ENCODE measurements at regions not wholly inside any gene's neighbourhood (a gene's known extent, or its start where the extent isn't known, plus 50 kb on each side); places are given as distances from the start of the nearest gene placed in this dataset.

DNA sequence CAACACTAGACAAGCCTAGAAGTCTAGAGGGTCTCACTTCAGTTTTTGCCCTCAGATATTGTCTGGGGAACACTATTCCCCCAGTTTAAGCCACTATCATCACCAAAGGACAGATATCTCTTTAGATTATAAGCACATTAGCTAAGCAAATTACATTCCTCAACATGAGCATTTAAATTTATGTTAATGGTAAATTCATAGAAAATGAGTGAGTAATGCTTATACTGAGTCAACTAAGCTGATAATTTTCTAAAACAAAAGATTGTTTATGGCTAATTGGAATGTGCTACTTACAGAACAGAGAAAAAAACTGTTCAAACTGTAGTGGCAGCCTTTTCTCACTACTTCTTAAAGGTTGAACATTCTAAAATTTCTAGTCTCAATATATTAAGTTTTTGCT lies 290.2 kb downstream of the SLITRK1 start:
- DNase-seq, result no peak
- no peaks in the 10 kb centered on the region for H3K9me3 ChIP-seq (replicated peaks)
- no peak overlapping the region for H3K4me3 ChIP-seq
- no peaks in the 10 kb centered on the region for H3K36me3 ChIP-seq
- no peaks in the 10 kb centered on the region for H3K27me3 ChIP-seq
- H3K27ac ChIP-seq, result no peak overlapping the region
- H3K4me1 ChIP-seq, result no peaks in the 10 kb centered on the region

DNA sequence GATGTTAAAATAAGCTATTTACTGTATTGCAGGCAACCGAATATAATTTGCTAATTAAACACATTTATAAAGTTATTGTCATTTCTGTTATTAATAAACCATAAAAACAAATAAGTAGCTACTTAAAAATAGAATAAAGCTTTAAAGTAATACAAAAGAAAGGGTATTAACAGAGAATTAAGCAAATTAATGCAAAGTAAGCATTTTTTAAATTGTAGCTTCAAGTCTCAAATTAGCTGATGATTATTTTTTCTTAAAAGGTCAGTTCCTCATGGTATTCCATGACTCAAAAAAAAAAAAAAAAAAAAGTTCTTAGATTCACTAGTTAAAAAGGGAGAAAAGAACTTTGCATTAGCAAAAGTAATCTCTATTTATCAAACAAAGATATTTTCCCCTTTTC lies 292.5 kb downstream of the SLITRK1 start:
- DNase-seq, result no peak
- no peaks in the 10 kb centered on the region for H3K27me3 ChIP-seq
- H3K9me3 ChIP-seq (replicated peaks), result no peaks in the 10 kb centered on the region
- no peak overlapping the region for H3K4me3 ChIP-seq
- H3K27ac ChIP-seq, result no peak overlapping the region
- H3K36me3 ChIP-seq, result no peaks in the 10 kb centered on the region
- H3K4me1 ChIP-seq, result no peaks in the 10 kb centered on the region

DNA sequence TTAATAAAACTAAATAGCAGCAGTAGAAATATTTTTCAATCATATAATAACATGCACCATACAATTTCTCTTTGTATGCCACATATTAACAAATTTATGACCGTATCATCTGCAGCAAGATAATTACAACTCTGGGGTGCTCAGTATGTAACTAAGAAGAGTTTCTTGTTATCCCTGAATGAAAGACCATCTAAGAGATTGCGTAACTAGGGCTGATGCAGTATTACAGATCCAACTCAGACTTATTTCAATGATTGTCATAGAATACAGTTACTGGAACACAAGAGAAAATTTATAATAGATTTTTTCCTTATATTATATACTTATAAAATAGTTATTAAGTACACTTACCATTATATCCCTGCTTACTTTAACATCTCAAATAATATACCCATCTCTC lies 305.1 kb downstream of the SLITRK1 start:
- Histone ChIP-seq H3K36me3 (no peaks in the 10 kb centered on the region), H3K4me3 (no peak overlapping the region), H3K9me3 (replicated peaks) (no peaks in the 10 kb centered on the region), H3K27me3 (no peaks in the 10 kb centered on the region), H3K27ac (no peak overlapping the region), H3K4me1 (no peaks in the 10 kb centered on the region)
- no peak for DNase-seq

GRCh38 chr13:83568019-83568418 lies 314.3 kb downstream of the SLITRK1 start:
- Histone ChIP-seq H3K27ac (no peak overlapping the region), H3K27me3 (no peaks in the 10 kb centered on the region), H3K4me1 (no peaks in the 10 kb centered on the region), H3K9me3 (replicated peaks) (no peaks in the 10 kb centered on the region), H3K4me3 (no peak overlapping the region), H3K36me3 (no peaks in the 10 kb centered on the region)
- no peak for DNase-seq

DNA sequence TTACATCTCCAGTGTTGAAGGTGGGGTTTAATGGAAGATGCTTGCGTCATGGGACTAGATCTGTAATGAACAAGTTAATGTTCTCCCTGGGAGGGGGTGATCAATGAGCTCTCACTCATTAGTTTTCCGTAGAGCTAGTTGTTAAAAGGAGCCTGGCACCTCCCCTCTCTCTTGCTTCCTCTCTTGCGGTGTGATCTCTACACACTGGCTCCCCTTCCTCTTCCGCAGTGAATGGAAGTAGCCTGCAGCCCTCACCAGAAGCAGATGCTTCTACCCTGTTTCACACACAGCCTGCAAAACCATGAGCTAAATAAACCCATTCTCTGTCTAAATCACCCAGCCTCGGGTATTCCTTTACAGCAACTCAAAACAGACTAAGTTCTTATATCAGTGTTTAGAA lies 318.8 kb downstream of the SLITRK1 start:
- Histone ChIP-seq H3K36me3 (no peaks in the 10 kb centered on the region), H3K27ac (no peak overlapping the region), H3K9me3 (replicated peaks) (no peaks in the 10 kb centered on the region), H3K4me3 (no peak overlapping the region), H3K27me3 (no peaks in the 10 kb centered on the region), H3K4me1 (no peaks in the 10 kb centered on the region)
- DNase-seq, result no peak

- DNase-seq, result no peak
- no peaks in the 10 kb centered on the region for H3K27me3 ChIP-seq
Measured at GRCh38 chr13:83557845-83558244, 324.4 kb downstream of the SLITRK1 start.

DNA sequence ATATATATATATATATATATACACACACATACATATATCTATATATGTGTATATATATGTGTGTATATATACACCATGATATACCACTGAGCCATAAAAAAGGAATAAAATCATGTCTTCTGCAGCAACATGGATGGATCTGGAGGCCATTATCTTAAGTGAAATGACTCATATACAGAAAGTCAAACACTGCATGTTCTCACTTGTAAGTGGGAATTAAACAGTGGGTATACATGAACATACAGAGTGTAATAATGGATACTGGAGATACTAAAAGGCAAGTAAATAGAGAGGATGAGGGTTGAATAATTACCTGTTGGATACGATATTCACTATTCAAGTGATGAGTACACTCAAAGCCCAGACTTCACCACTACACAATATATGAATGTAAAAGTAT lies 332.6 kb downstream of the SLITRK1 start:
- H3K36me3 ChIP-seq, result no peaks in the 10 kb centered on the region
- H3K27ac ChIP-seq, result no peak overlapping the region
- H3K9me3 ChIP-seq (replicated peaks), result no peaks in the 10 kb centered on the region
- H3K4me1 ChIP-seq, result no peaks in the 10 kb centered on the region
- H3K27me3 ChIP-seq, result no peaks in the 10 kb centered on the region
- H3K4me3 ChIP-seq, result no peak overlapping the region
- DNase-seq, result no peak

More at GRCh38 chr13:83557845-83558244, 324.4 kb downstream of the SLITRK1 start:
- Histone ChIP-seq H3K4me3 (no peak overlapping the region), H3K36me3 (no peaks in the 10 kb centered on the region), H3K27ac (no peak overlapping the region), H3K9me3 (replicated peaks) (no peaks in the 10 kb centered on the region), H3K4me1 (no peaks in the 10 kb centered on the region)

DNA sequence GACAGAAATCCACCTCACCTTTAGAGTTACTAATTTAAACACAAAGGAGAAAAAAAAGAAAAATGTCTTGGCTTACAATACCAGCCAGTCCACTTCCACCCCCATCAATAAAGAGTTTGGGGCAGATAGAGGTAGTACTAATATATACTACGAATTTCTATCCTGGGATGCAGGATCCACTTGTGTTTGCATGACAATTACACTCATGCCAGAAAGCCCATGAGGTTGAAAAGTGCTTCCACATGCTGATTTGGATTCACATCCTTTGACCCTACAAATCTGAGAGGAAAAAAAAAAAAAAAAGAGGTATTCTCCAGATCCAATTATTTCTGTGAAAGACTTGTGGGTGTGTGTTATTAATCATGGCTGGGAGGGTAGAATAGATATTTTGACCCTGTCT lies 335.2 kb downstream of the SLITRK1 start:
- no peak overlapping the region for H3K4me3 ChIP-seq
- no peaks in the 10 kb centered on the region for H3K36me3 ChIP-seq
- no peaks in the 10 kb centered on the region for H3K9me3 ChIP-seq (replicated peaks)
- H3K27me3 ChIP-seq, result no peaks in the 10 kb centered on the region
- H3K27ac ChIP-seq, result no peak overlapping the region
- H3K4me1 ChIP-seq, result no peaks in the 10 kb centered on the region
- no peak for DNase-seq

GRCh38 chr13:83546476-83546875 lies 335.8 kb downstream of the SLITRK1 start:
- no peaks in the 10 kb centered on the region for H3K27me3 ChIP-seq
- H3K4me1 ChIP-seq, result no peaks in the 10 kb centered on the region
- no peak for DNase-seq
- no peaks in the 10 kb centered on the region for H3K36me3 ChIP-seq
- no peaks in the 10 kb centered on the region for H3K9me3 ChIP-seq (replicated peaks)
- no peak overlapping the region for H3K27ac ChIP-seq
- no peak overlapping the region for H3K4me3 ChIP-seq

DNA sequence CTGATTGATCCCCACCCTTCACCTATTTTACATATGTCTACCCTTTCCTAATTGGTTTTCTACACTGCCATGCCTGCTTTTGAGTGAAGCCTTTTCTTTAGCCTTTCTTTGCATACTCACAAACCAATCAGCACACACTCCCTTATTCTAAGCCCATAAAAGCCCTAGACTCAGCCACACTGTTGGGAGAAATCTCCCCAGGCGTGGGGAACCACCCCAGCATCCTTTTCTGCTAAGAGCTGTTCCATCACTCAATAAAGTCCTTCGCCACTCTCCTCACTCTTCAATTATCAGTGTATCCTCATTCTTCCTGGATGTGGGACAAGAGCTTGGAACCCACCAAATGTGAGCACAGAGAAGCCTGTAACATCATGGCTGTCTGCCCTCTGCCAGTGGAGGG lies 343.6 kb downstream of the SLITRK1 start:
- no peaks in the 10 kb centered on the region for H3K27me3 ChIP-seq
- DNase-seq, result no peak

DNA sequence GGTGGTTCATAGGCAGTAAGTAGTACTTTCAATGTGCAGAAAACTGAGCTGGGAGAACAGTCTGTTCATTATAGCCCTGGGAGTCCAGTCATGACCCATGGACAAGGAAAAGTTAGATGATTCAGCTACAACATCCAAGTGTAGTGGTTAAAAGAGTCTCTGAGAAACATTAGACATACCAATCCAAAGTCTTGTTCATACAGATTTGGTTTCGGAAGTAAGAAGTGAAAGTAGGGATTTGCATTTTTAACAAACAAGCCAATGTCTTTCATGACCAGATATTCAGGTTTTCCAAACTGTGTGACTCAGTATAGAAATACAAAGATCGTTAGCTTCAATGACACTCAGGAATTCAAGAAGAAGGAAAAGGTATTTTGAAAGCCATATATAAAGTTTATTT lies 345.3 kb downstream of the SLITRK1 start:
- no peaks in the 10 kb centered on the region for H3K36me3 ChIP-seq
- no peak overlapping the region for H3K27ac ChIP-seq
- no peaks in the 10 kb centered on the region for H3K27me3 ChIP-seq
- no peak for DNase-seq
- no peaks in the 10 kb centered on the region for H3K4me1 ChIP-seq
- no peak overlapping the region for H3K4me3 ChIP-seq
- H3K9me3 ChIP-seq (replicated peaks), result no peaks in the 10 kb centered on the region

More for the DNA sequence above, 343.6 kb downstream of the SLITRK1 start:
- no peaks in the 10 kb centered on the region for H3K4me1 ChIP-seq
- H3K27ac ChIP-seq, result no peak overlapping the region
- H3K36me3 ChIP-seq, result no peaks in the 10 kb centered on the region
- H3K9me3 ChIP-seq (replicated peaks), result no peaks in the 10 kb centered on the region
- no peak overlapping the region for H3K4me3 ChIP-seq

DNA sequence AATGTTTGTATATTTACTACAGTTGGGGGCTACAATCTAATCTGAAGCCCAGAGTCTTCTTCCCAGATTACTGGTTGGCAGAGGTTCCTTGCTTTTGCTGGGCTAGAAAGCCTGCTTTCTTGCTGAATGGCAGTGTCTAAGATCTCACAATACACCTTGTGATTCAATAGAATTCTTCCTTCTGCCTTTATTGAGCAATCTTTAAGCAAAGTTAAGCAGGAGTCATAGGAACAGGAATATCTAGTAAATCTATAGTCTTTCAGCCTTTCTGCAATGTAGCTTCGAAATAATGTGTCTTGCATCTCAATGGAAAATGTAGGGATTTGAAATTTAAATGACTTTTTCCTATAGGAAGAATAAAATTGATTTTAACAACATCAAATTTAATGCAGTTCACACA lies 346.1 kb downstream of the SLITRK1 start:
- Histone ChIP-seq H3K27ac (no peak overlapping the region), H3K36me3 (no peaks in the 10 kb centered on the region), H3K9me3 (replicated peaks) (no peaks in the 10 kb centered on the region), H3K27me3 (no peaks in the 10 kb centered on the region), H3K4me3 (no peak overlapping the region), H3K4me1 (no peaks in the 10 kb centered on the region)
- no peak for DNase-seq

- no peaks in the 10 kb centered on the region for H3K27me3 ChIP-seq
- H3K36me3 ChIP-seq, result no peaks in the 10 kb centered on the region
- no peaks in the 10 kb centered on the region for H3K4me1 ChIP-seq
- H3K27ac ChIP-seq, result no peak overlapping the region
- no peak for DNase-seq
- H3K9me3 ChIP-seq (replicated peaks), result no peaks in the 10 kb centered on the region
- no peak overlapping the region for H3K4me3 ChIP-seq
Measured at GRCh38 chr13:83532809-83533208, 349.5 kb downstream of the SLITRK1 start.

DNA sequence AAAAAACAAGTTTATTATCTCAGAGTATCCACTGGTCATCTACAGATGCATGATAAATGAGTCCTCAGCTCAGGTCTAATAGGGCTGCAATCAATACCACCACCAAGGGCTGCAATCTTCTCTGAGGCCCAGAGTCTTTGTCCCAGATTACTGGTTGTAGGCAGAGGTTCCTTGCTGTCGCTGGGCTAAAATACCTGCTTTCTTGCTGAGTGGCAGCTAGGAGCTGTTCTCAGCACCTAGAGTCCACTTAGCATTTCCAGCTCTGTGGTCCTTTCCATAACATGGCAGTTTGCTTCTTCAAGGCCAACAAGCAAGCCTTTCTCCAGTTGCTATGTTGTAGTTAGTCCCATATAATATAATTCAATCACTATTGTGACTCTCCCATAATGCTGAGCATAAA lies 351.3 kb downstream of the SLITRK1 start:
- Histone ChIP-seq H3K27ac (no peak overlapping the region), H3K4me1 (no peaks in the 10 kb centered on the region), H3K36me3 (no peaks in the 10 kb centered on the region), H3K4me3 (no peak overlapping the region), H3K9me3 (replicated peaks) (no peaks in the 10 kb centered on the region), H3K27me3 (no peaks in the 10 kb centered on the region)
- DNase-seq, result no peak

- DNase-seq, result no peak
- Histone ChIP-seq H3K4me3 (no peak overlapping the region), H3K27me3 (no peaks in the 10 kb centered on the region), H3K27ac (no peak overlapping the region), H3K9me3 (replicated peaks) (no peaks in the 10 kb centered on the region), H3K36me3 (no peaks in the 10 kb centered on the region), H3K4me1 (no peaks in the 10 kb centered on the region)
Measured at GRCh38 chr13:83516781-83517180, 365.5 kb downstream of the SLITRK1 start.

DNA sequence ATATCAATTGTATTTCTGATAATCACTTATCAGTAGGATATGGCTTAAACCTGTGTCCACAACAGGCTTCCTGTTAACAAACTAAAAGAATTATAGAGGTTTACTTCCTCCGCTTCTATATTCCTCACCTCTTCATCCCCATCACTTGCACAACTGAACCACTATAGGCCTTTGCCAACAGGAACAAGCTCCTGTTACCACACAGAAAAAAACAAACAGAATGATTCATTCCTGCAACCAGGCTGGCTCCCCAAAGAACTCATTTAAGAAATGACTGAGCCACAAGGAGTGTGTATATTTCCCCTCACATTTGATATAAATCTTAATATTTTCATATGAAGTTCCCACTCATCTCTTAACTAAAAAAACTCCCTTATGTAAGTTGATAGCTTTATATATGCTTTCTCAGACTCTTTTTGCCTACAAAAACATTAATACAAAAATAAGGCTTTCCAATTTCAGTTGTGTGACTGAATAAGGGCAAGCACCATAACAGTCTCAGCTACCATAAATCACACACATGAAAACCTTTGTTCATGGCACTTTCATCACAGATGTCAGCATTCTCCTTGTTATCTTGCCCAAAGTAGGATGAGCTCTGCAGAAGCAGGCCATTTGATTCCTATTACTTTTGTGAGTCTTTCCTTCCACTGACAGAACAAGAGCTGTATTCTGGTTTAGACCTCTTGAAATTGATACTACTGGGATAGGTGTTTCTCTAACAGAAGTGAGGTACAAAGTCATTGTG lies 366.8 kb downstream of the SLITRK1 start:
- Histone ChIP-seq H3K4me1 (no peaks in the 10 kb centered on the region), H3K4me3 (no peak overlapping the region), H3K9me3 (replicated peaks) (no peaks in the 10 kb centered on the region), H3K27me3 (no peaks in the 10 kb centered on the region), H3K27ac (no peak overlapping the region), H3K36me3 (no peaks in the 10 kb centered on the region)
- DNase-seq, result no peak
